ENCODE measurements at regions not wholly inside any gene's neighbourhood (a gene's known extent, or its start where the extent isn't known, plus 50 kb on each side); places are given as distances from the start of the nearest gene placed in this dataset.
"Not testable (repeated sequence)": the region's sequence is repeated elsewhere in the genome, so short reads cannot be mapped to it uniquely, and the experiment has no call there.

DNA sequence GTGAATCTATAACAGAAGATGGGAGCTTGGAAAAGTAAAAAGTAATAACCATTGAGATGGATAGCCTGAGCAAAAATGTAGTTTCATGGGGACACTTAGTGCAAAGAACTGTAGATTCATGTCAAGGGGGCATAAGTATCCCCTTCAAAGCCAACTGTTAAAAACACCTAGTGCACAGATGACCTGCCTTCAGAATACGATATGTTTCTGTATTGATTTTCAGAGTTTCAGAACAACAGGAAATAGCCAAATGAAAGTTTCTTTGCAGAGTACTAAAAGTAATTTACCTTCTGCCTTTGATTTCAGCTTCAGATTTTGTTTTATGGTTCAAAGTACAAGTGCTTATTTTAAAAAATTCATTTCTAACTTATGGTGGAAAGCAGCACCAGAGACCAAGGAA is 593.1 kb downstream of the TTLL7 start:
- not testable (repeated sequence) for TF ChIP-seq POLR2A (IDR thresholded peaks at IDR 0.05)
- TF ChIP-seq, protein P1, sequence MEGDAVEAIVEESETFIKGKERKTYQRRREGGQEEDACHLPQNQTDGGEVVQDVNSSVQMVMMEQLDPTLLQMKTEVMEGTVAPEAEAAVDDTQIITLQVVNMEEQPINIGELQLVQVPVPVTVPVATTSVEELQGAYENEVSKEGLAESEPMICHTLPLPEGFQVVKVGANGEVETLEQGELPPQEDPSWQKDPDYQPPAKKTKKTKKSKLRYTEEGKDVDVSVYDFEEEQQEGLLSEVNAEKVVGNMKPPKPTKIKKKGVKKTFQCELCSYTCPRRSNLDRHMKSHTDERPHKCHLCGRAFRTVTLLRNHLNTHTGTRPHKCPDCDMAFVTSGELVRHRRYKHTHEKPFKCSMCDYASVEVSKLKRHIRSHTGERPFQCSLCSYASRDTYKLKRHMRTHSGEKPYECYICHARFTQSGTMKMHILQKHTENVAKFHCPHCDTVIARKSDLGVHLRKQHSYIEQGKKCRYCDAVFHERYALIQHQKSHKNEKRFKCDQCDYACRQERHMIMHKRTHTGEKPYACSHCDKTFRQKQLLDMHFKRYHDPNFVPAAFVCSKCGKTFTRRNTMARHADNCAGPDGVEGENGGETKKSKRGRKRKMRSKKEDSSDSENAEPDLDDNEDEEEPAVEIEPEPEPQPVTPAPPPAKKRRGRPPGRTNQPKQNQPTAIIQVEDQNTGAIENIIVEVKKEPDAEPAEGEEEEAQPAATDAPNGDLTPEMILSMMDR (IDR thresholded peaks at IDR 0.05 in 4 of 5, conservative IDR thresholded peaks at IDR 0.05 in 1 of 5), result not testable (repeated sequence)

All from gastrocnemius medialis (tissue), 4 donors.